ENCODE measurements at regions not wholly inside any gene's neighbourhood (a gene's known extent, or its start where the extent isn't known, plus 50 kb on each side); places are given as distances from the start of the nearest gene placed in this dataset.

- TF ChIP-seq CTCF (conservative IDR thresholded peaks at IDR 0.05), result no peak
- TF ChIP-seq ZFX (IDR thresholded peaks at IDR 0.05), result no peak
Observed at GRCh38 chr21:28431527-28432200, 561.0 kb downstream of the LTN1 start.
